ENCODE measurements at regions not wholly inside any gene's neighbourhood (a gene's known extent, or its start where the extent isn't known, plus 50 kb on each side); places are given as distances from the start of the nearest gene placed in this dataset.
"Not testable (repeated sequence)": the region's sequence is repeated elsewhere in the genome, so short reads cannot be mapped to it uniquely, and the experiment has no call there.

GRCh38 chr16:48067388-48067787 is 88.4 kb downstream of the ABCC12 start:
- TF ChIP-seq CTCF (IDR thresholded peaks at IDR 0.05; ENCODE audit: low read depth, low read length, missing control alignments) = no peak
- H3K27me3 ChIP-seq (replicated peaks) = no peaks in the 10 kb centered on the region
- DNase-seq = no peak
- no peak overlapping the region for H3K27ac ChIP-seq
- no peaks in the 10 kb centered on the region for H3K36me3 ChIP-seq (replicated peaks)
- H3K4me3 ChIP-seq (ENCODE audit: low read depth, low read length) = no peak overlapping the region
- in situ Hi-C loops (cut with HindIII; ENCODE audit: low pct_ligation_motif_present, low sequenced_read_pairs) = no loop called here

- no peaks in the 10 kb centered on the region for H3K36me3 ChIP-seq (replicated peaks)
- H3K27me3 ChIP-seq (replicated peaks) = no peaks in the 10 kb centered on the region
- no peak overlapping the region for H3K4me3 ChIP-seq (ENCODE audit: low read depth, low read length)
- no peak for TF ChIP-seq CTCF (IDR thresholded peaks at IDR 0.05; ENCODE audit: low read depth, low read length, missing control alignments)
- in situ Hi-C loops (cut with HindIII; ENCODE audit: low pct_ligation_motif_present, low sequenced_read_pairs) = no loop called here
- no peak for DNase-seq
- no peak overlapping the region for H3K27ac ChIP-seq
These were observed 90.8 kb downstream of the ABCC12 start for GRCh38 chr16:48064971-48065370.

- in situ Hi-C loops (cut with HindIII; ENCODE audit: low pct_ligation_motif_present, low sequenced_read_pairs) = no loop called here
- H3K36me3 ChIP-seq (replicated peaks) = no peaks in the 10 kb centered on the region
- DNase-seq = no peak
These were observed 93.1 kb downstream of the ABCC12 start for GRCh38 chr16:48062681-48063080.

GRCh38 chr16:48059936-48060335 is 95.9 kb downstream of the ABCC12 start:
- in situ Hi-C loops (cut with HindIII; ENCODE audit: low pct_ligation_motif_present, low sequenced_read_pairs) = no loop called here
- Histone ChIP-seq H3K27me3 (replicated peaks) (no peaks in the 10 kb centered on the region), H3K36me3 (replicated peaks) (no peaks in the 10 kb centered on the region), H3K4me3 (ENCODE audit: low read depth, low read length) (no peak overlapping the region), H3K27ac (no peak overlapping the region)
- DNase-seq = no peak
- TF ChIP-seq CTCF (IDR thresholded peaks at IDR 0.05; ENCODE audit: low read depth, low read length, missing control alignments) = no peak

More at GRCh38 chr16:48062681-48063080, 93.1 kb downstream of the ABCC12 start:
- Histone ChIP-seq H3K27me3 (replicated peaks) (no peaks in the 10 kb centered on the region), H3K4me3 (ENCODE audit: low read depth, low read length) (no peak overlapping the region), H3K27ac (no peak overlapping the region)
- TF ChIP-seq CTCF (IDR thresholded peaks at IDR 0.05; ENCODE audit: low read depth, low read length, missing control alignments) = no peak

GRCh38 chr16:48059190-48059589 is 96.6 kb downstream of the ABCC12 start:
- in situ Hi-C loops (cut with HindIII; ENCODE audit: low pct_ligation_motif_present, low sequenced_read_pairs); DNase-seq: not testable (repeated sequence)

GRCh38 chr16:48057048-48057447 is 98.7 kb downstream of the ABCC12 start:
- no peak overlapping the region for H3K27ac ChIP-seq
- no peak for TF ChIP-seq CTCF (IDR thresholded peaks at IDR 0.05; ENCODE audit: low read depth, low read length, missing control alignments)
- H3K27me3 ChIP-seq (replicated peaks) = no peaks in the 10 kb centered on the region
- no peaks in the 10 kb centered on the region for H3K36me3 ChIP-seq (replicated peaks)
- in situ Hi-C loops (cut with HindIII; ENCODE audit: low pct_ligation_motif_present, low sequenced_read_pairs) = no loop called here
- H3K4me3 ChIP-seq (ENCODE audit: low read depth, low read length) = no peak overlapping the region
- no peak for DNase-seq

More at GRCh38 chr16:48059190-48059589, 96.6 kb downstream of the ABCC12 start:
- H3K36me3 ChIP-seq (replicated peaks); H3K27ac ChIP-seq; H3K4me3 ChIP-seq (ENCODE audit: low read depth, low read length); H3K27me3 ChIP-seq (replicated peaks): not testable (repeated sequence)
